ENCODE measurements at regions not wholly inside any gene's neighbourhood (a gene's known extent, or its start where the extent isn't known, plus 50 kb on each side); places are given as distances from the start of the nearest gene placed in this dataset.

- TF ChIP-seq MYC (IDR thresholded peaks at IDR 0.05; ENCODE audit: low read depth, low read length), result no peak
- no peak for TF ChIP-seq CTCF (IDR thresholded peaks at IDR 0.05; ENCODE audit: extremely low read depth in 1 of 2, insufficient read depth in 1 of 2, low read depth in 1 of 2, low read length in 2 of 2)
Observed at GRCh38 chr9:18058564-18059442, 415.1 kb upstream of the ADAMTSL1 start.
